H9 (cell line): ENCODE measurements at regions not wholly inside any gene's neighbourhood (a gene's known extent, or its start where the extent isn't known, plus 50 kb on each side); places are given as distances from the start of the nearest gene placed in this dataset.

Experiments used
- DNase-seq: peaks from one replicate; pipeline ENCODE4 v3.0.0-alpha.2; 2017
- H2AFZ ChIP-seq: one replicate; pipeline ENCODE4 v1.6.1; 2013; ENCODE audit warnings: mild to moderate bottlenecking, low read length, control low read depth, moderate library complexity
- H2AK5ac ChIP-seq: 2 replicates; pipeline ENCODE4 v1.6.1; 2013; ENCODE audit warnings: low read length, control low read depth, mixed read lengths; ENCODE audit not compliant: insufficient read length
- H2BK120ac ChIP-seq: one replicate; pipeline ENCODE4 v1.6.1; 2013; ENCODE audit warnings: low read depth, mild to moderate bottlenecking, low read length, control low read depth, inconsistent platforms; ENCODE audit not compliant: poor library complexity, severe bottlenecking
- H2BK12ac ChIP-seq: 2 replicates; pipeline ENCODE4 v1.6.1; 2013; ENCODE audit warnings: low read length, control low read depth, mixed read lengths, low read depth; ENCODE audit not compliant: insufficient read length
- H2BK15ac ChIP-seq: 2 replicates; pipeline ENCODE4 v1.6.1; 2013; ENCODE audit warnings: low read depth, low read length, control low read depth
- H2BK20ac ChIP-seq: one replicate; pipeline ENCODE4 v1.6.1; 2013; ENCODE audit warnings: low read depth, mild to moderate bottlenecking, low read length, control low read depth, inconsistent platforms; ENCODE audit not compliant: poor library complexity, severe bottlenecking
- H2BK5ac ChIP-seq: 2 replicates; pipeline ENCODE4 v1.6.1; 2013; ENCODE audit warnings: low read length, control low read depth, mixed read lengths; ENCODE audit not compliant: insufficient read length
- H3K14ac ChIP-seq: 2 replicates; pipeline ENCODE4 v1.6.1; 2013; ENCODE audit warnings: low read length, control low read depth; ENCODE audit not compliant: insufficient read depth
- H3K18ac ChIP-seq: 2 replicates; pipeline ENCODE4 v1.6.1; 2013; ENCODE audit warnings: low read depth, mild to moderate bottlenecking, mixed read lengths, low read length, control low read depth; ENCODE audit not compliant: insufficient read length
- H3K23ac ChIP-seq: 2 replicates; pipeline ENCODE4 v1.6.1; 2013; ENCODE audit warnings: low read length, control low read depth, mixed read lengths, low read depth; ENCODE audit not compliant: insufficient read length
- H3K23me2 ChIP-seq: 2 replicates; pipeline ENCODE4 v1.6.1; 2013; ENCODE audit warnings: low read depth, mild to moderate bottlenecking, mixed read lengths, low read length, control low read depth; ENCODE audit not compliant: insufficient read length, poor library complexity, severe bottlenecking
- H3K27ac ChIP-seq: 2 replicates; pipeline ENCODE4 v1.5.1; 2013; ENCODE audit warnings: low read length, control low read depth, mixed read lengths, low read depth; ENCODE audit not compliant: insufficient read length
- H3K27me3 ChIP-seq: 2 replicates; pipeline ENCODE4 v1.6.1; 2013; ENCODE audit warnings: low read length, control low read depth, inconsistent platforms; ENCODE audit not compliant: insufficient read depth
- H3K4ac ChIP-seq: 2 replicates; pipeline ENCODE4 v1.6.1; 2013; ENCODE audit warnings: low read depth, mild to moderate bottlenecking, control low read depth, inconsistent platforms, low read length, moderate library complexity
- H3K4me1 ChIP-seq: 2 replicates; pipeline ENCODE4 v1.6.1; 2013; ENCODE audit warnings: low read length, control low read depth, inconsistent platforms; ENCODE audit not compliant: insufficient read depth
- H3K4me2 ChIP-seq: 2 replicates; pipeline ENCODE4 v1.6.1; 2013; ENCODE audit warnings: low read length, control low read depth, mixed read lengths; ENCODE audit not compliant: insufficient read length, insufficient read depth
- H3K56ac ChIP-seq: 2 replicates; pipeline ENCODE4 v1.6.1; 2013; ENCODE audit warnings: low read depth, mild to moderate bottlenecking, mixed read lengths, low read length, control low read depth; ENCODE audit not compliant: insufficient read length
- H3K79me1 ChIP-seq: 2 replicates; pipeline ENCODE4 v1.6.1; 2013; ENCODE audit warnings: low read depth, mild to moderate bottlenecking, moderate library complexity, low read length, control low read depth, inconsistent platforms; ENCODE audit not compliant: insufficient read depth, poor library complexity, severe bottlenecking
- H3K79me2 ChIP-seq: 2 replicates; pipeline ENCODE4 v1.6.1; 2013; ENCODE audit warnings: low read length, control low read depth, inconsistent platforms; ENCODE audit not compliant: insufficient read depth
- H3K9ac ChIP-seq: 2 replicates; pipeline ENCODE4 v1.6.1; 2013; ENCODE audit warnings: low read length, control low read depth, mixed read lengths; ENCODE audit not compliant: insufficient read length; ENCODE audit errors: extremely low read depth
- H3K9me3 ChIP-seq: one replicate; pipeline ENCODE4 v1.6.1; 2013; ENCODE audit warnings: low read depth, low read length, inconsistent platforms; ENCODE audit not compliant: control insufficient read depth
- H3T11ph ChIP-seq: one replicate; pipeline ENCODE4 v1.6.1; 2013; ENCODE audit warnings: mild to moderate bottlenecking, low read length, control low read depth, inconsistent platforms
- H4K20me1 ChIP-seq: one replicate; pipeline ENCODE4 v1.6.1; 2013; ENCODE audit not compliant: control insufficient read depth, insufficient read length, insufficient read depth
- H4K5ac ChIP-seq: 2 replicates; pipeline ENCODE4 v1.6.1; 2013; ENCODE audit warnings: low read depth, mild to moderate bottlenecking, mixed read lengths, low read length, control low read depth; ENCODE audit not compliant: insufficient read length
- H4K8ac ChIP-seq: replicated peaks from 2 replicates; pipeline ENCODE4 v1.6.1; 2013; ENCODE audit warnings: low read length, control low read depth, mixed read lengths, low read depth; ENCODE audit not compliant: insufficient read length
- H4K91ac ChIP-seq: 2 replicates; pipeline ENCODE4 v1.6.1; 2013; ENCODE audit warnings: low read depth, mild to moderate bottlenecking, moderate library complexity, mixed read lengths, low read length, control low read depth; ENCODE audit not compliant: insufficient read length
- H3K27ac Mint-ChIP-seq, 3 experiments: 2 replicates in 2 of 3; 3 replicates in 1 of 3; pipeline ENCODE4 v1.8.0; 2020 to 2021; ENCODE audit warnings: mixed read lengths in 3 of 3, mild to moderate bottlenecking in 1 of 3, moderate library complexity in 1 of 3
- H3K27me3 Mint-ChIP-seq: 2 replicates; pipeline ENCODE4 v1.8.0; 2021; ENCODE audit warnings: low read depth, mild to moderate bottlenecking, moderate library complexity, mixed read lengths
- H3K36me3 Mint-ChIP-seq, 3 experiments: 2 replicates in 2 of 3; 3 replicates in 1 of 3; pipeline ENCODE4 v1.8.0; 2020 to 2021; ENCODE audit warnings: low read depth in 3 of 3, mixed read lengths in 3 of 3; ENCODE audit not compliant: insufficient read depth in 1 of 3
- H3K4me1 Mint-ChIP-seq, 2 experiments: 2 replicates each; pipeline ENCODE4 v1.8.0; 2020; ENCODE audit warnings: mixed read lengths in 2 of 2
- H3K4me3 Mint-ChIP-seq, 2 experiments: 2 replicates in 1 of 2; 3 replicates in 1 of 2; pipeline ENCODE4 v1.8.0; 2020 to 2021; ENCODE audit warnings: mild to moderate bottlenecking in 2 of 2, mixed read lengths in 2 of 2, moderate library complexity in 1 of 2
- H3K9me3 Mint-ChIP-seq, 2 experiments: 2 replicates in 1 of 2; 3 replicates in 1 of 2; pipeline ENCODE4 v1.8.0; 2020; ENCODE audit warnings: mild to moderate bottlenecking in 2 of 2, mixed read lengths in 2 of 2, moderate library complexity in 1 of 2
- WGBS: extraction: QIAGEN DNeasy Blood & Tissue Kit; methylation state at CpG from one replicate; pipeline ENCODE4 v1.1.7; 2013; ENCODE audit warnings: missing lambda C conversion rate, low lambda C conversion rate, mixed read lengths; ENCODE audit not compliant: insufficient read length; ENCODE audit errors: extremely low coverage; 5-methylcytosine and 5-hydroxymethylcytosine counted together
- TF ChIP-seq, protein P1 (sequence below): fragments of 200-600 bp; sonication (generic); conservative IDR thresholded peaks from 3 replicates; pipeline ENCODE4 v1.8.0; 2021; ENCODE audit warnings: antibody characterized with exemption, mild to moderate bottlenecking

- no peak overlapping the region for H3K18ac ChIP-seq
Measured at GRCh38 chr5:92981001-92981400, 600.0 kb downstream of the NR2F1-AS1 start.

More at GRCh38 chr5:92981001-92981400, 600.0 kb downstream of the NR2F1-AS1 start:
- H3K4me2 ChIP-seq: no peak overlapping the region
- no peak overlapping the region for H2AK5ac ChIP-seq
- H2BK20ac ChIP-seq: no peak overlapping the region
- TF ChIP-seq, protein P1, sequence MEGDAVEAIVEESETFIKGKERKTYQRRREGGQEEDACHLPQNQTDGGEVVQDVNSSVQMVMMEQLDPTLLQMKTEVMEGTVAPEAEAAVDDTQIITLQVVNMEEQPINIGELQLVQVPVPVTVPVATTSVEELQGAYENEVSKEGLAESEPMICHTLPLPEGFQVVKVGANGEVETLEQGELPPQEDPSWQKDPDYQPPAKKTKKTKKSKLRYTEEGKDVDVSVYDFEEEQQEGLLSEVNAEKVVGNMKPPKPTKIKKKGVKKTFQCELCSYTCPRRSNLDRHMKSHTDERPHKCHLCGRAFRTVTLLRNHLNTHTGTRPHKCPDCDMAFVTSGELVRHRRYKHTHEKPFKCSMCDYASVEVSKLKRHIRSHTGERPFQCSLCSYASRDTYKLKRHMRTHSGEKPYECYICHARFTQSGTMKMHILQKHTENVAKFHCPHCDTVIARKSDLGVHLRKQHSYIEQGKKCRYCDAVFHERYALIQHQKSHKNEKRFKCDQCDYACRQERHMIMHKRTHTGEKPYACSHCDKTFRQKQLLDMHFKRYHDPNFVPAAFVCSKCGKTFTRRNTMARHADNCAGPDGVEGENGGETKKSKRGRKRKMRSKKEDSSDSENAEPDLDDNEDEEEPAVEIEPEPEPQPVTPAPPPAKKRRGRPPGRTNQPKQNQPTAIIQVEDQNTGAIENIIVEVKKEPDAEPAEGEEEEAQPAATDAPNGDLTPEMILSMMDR: no peak
- Mint-ChIP-seq H3K4me1 (no peaks in the 10 kb centered on the region), H3K4me3 (no peak overlapping the region), H3K27me3 (no peaks in the 10 kb centered on the region), H3K36me3 (no peaks in the 10 kb centered on the region), H3K9me3 (no peaks in the 10 kb centered on the region), H3K27ac (no peak overlapping the region)
- no peak overlapping the region for H2BK15ac ChIP-seq
- no peak overlapping the region for H3K9ac ChIP-seq
- no peak overlapping the region for H4K5ac ChIP-seq
- H2BK5ac ChIP-seq: no peak overlapping the region
- no peak overlapping the region for H3T11ph ChIP-seq
- H4K8ac ChIP-seq: no peak overlapping the region
- H2BK120ac ChIP-seq: no peak overlapping the region
- no peak overlapping the region for H4K91ac ChIP-seq
- H3K14ac ChIP-seq: no peak overlapping the region
- no peak overlapping the region for H3K27ac ChIP-seq
- DNase-seq: no peak
- H3K27me3 ChIP-seq: no peaks in the 10 kb centered on the region
- no peak overlapping the region for H3K56ac ChIP-seq
- H2BK12ac ChIP-seq: no peak overlapping the region
- no peaks in the 10 kb centered on the region for H3K79me2 ChIP-seq
- no peak overlapping the region for H3K4ac ChIP-seq
- no peaks in the 10 kb centered on the region for H3K9me3 ChIP-seq
- no peaks in the 10 kb centered on the region for H4K20me1 ChIP-seq
- WGBS: no CpG with 5 or more reads among the region's 1 CpG
- H3K23me2 ChIP-seq: no peaks in the 10 kb centered on the region
- H3K23ac ChIP-seq: no peak overlapping the region
- no peaks in the 10 kb centered on the region for H3K79me1 ChIP-seq
- no peaks in the 10 kb centered on the region for H3K4me1 ChIP-seq
- H2AFZ ChIP-seq: no peak overlapping the region
